Heart left ventricle (tissue), 13 donors: ENCODE measurements at regions not wholly inside any gene's neighbourhood (a gene's known extent, or its start where the extent isn't known, plus 50 kb on each side); places are given as distances from the start of the nearest gene placed in this dataset.

Experiments
- POLR2A ChIP-seq, 2 donors: fragments of 450-650 bp; IDR thresholded peaks; one replicate each; pipeline ENCODE4 v1.6.1; 2017; ENCODE audit warnings: antibody characterized with exemption in 2 of 2, mild to moderate bottlenecking in 2 of 2, moderate library complexity in 2 of 2
- TF ChIP-seq, protein P1 (sequence below), 12 donors: fragments of 200-600 bp; sonication (generic) in 4 of 12; IDR thresholded peaks; one replicate each; pipeline versions ENCODE4 v1.5.0 to v1.8.0; 2018 to 2022; ENCODE audit warnings: antibody characterized with exemption in 12 of 12, mild to moderate bottlenecking in 5 of 12
- donor health status: ischemic (EF 13 %, LVEDD 7.1; RV severe dilation, severe dysfunction).
- donor health status: DM: no; HTN: yes; CAD: no.
- donor health status: DM: no; HTN: no; CAD: no.
- donor health status: ischemic (EF 25% LVEDD 6.9; RV normal size, moderate dysfunction).
- donor health status: ischemic (EF 25% LVEDD 5.7; RV mildly dilated, moderate dysfunction).
- donor health status: ischemic (EF 35%, LVEDD 5.7; RV mildly dilated, moderate dysfunction).
- donor health status: nonischemic (EF 11% LVEDD 7.7; RV severe dilation, severe dysfunction).
- donor health status: DM: yes; HTN: yes; CAD: no.
- donor health status: PGD.
- donor health status: ischemic (EF 29% LVEDD 5.4; RV normal size, mild dysfunction).
- donor health status: nonischemic (EF 23%, LVEDD 6.1; RV moderate dilation, normal function).

DNA sequence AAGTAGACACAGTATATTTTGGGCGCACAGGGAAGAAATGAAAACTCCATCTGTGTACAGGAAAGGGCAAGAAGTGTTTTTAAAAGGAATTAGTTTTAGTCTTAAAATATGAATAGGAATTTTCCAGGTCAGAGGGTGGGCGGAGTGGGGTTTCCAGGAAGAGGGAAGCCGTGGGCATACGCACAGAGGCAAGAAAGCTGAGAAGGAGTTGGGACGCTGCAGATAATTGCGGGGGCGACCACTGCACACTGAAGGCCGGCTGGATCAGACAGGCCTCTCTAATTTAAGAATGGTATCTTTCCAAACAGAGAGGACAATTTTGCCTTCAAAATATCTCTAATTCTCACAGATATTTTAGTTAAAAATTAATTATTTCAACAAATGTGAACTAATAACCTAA is 189.1 kb upstream of the INHBA start:
- no peak for TF ChIP-seq POLR2A (IDR thresholded peaks at IDR 0.05)
- TF ChIP-seq, protein P1, sequence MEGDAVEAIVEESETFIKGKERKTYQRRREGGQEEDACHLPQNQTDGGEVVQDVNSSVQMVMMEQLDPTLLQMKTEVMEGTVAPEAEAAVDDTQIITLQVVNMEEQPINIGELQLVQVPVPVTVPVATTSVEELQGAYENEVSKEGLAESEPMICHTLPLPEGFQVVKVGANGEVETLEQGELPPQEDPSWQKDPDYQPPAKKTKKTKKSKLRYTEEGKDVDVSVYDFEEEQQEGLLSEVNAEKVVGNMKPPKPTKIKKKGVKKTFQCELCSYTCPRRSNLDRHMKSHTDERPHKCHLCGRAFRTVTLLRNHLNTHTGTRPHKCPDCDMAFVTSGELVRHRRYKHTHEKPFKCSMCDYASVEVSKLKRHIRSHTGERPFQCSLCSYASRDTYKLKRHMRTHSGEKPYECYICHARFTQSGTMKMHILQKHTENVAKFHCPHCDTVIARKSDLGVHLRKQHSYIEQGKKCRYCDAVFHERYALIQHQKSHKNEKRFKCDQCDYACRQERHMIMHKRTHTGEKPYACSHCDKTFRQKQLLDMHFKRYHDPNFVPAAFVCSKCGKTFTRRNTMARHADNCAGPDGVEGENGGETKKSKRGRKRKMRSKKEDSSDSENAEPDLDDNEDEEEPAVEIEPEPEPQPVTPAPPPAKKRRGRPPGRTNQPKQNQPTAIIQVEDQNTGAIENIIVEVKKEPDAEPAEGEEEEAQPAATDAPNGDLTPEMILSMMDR (IDR thresholded peaks at IDR 0.05), result no peak
